ENCODE measurements at regions not wholly inside any gene's neighbourhood (a gene's known extent, or its start where the extent isn't known, plus 50 kb on each side); places are given as distances from the start of the nearest gene placed in this dataset.

DNA sequence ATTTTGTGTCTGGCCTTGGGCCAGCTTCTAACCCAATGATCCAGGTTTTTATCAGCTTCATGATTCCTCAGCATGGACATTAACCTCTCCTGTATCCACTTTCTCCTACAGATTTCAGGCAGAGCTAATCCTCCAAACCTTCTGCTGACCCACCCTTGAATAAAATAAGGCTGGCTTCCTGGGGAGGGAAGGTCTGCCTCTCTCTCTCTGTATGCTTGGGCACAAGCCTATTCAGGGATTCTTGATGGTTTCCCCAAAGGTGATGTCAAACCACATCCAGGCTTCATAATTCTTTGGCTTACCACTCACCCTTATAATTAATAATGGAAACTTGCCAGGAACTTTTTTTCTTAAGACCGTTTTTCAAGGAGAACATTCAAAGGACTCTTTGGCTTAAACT, 240.1 kb downstream of the UTP18 start:
- DNase-seq (ENCODE audit: extremely low spot score), result no peak
- H3K27me3 ChIP-seq, result no peaks in the 10 kb centered on the region
- H3K4me3 ChIP-seq, result no peak overlapping the region
- no peak for TF ChIP-seq POLR2A (IDR thresholded peaks at IDR 0.05; ENCODE audit: low read depth)
- no peak for TF ChIP-seq POLR2AphosphoS5 (IDR thresholded peaks at IDR 0.05)
- TF ChIP-seq, protein P1, sequence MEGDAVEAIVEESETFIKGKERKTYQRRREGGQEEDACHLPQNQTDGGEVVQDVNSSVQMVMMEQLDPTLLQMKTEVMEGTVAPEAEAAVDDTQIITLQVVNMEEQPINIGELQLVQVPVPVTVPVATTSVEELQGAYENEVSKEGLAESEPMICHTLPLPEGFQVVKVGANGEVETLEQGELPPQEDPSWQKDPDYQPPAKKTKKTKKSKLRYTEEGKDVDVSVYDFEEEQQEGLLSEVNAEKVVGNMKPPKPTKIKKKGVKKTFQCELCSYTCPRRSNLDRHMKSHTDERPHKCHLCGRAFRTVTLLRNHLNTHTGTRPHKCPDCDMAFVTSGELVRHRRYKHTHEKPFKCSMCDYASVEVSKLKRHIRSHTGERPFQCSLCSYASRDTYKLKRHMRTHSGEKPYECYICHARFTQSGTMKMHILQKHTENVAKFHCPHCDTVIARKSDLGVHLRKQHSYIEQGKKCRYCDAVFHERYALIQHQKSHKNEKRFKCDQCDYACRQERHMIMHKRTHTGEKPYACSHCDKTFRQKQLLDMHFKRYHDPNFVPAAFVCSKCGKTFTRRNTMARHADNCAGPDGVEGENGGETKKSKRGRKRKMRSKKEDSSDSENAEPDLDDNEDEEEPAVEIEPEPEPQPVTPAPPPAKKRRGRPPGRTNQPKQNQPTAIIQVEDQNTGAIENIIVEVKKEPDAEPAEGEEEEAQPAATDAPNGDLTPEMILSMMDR (IDR thresholded peaks at IDR 0.05), result no peak
- no peak for TF ChIP-seq EP300 (IDR thresholded peaks at IDR 0.05)
- H3K9me3 ChIP-seq, result no peaks in the 10 kb centered on the region
- WGBS, result 23% methylated on average over 1 of the region's 1 CpG
- H3K36me3 ChIP-seq, result no peaks in the 10 kb centered on the region
- intact Hi-C loops (cut with DNase I), result no loop called here
- no peak overlapping the region for H3K27ac ChIP-seq (replicated peaks in 1 of 4)
- H3K4me1 ChIP-seq, result peaks cover 0 to 14% (median 11%) of the 10 kb centered on the region in 4 donors

DNA sequence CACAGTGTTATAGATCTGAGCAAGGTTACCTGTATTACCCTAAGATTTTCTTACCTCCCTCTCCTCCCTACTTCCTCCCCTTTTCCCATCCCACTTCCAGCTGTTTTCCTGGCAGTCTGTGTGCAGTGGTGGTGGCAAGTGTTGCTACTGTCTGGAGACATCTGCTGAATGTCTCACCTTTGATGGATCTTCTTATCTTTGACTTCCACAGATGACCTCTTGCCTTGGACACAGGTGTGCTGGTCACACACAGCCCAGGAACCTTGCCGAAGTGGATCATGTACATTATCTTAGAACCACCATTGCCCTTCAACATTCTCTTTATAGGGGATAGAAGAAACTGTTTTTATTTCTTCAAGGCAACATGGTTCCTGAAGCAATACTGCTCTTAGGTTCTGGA, 245.1 kb downstream of the UTP18 start:
- intact Hi-C loops (cut with DNase I), result no loop called here
- no peak for DNase-seq (ENCODE audit: extremely low spot score)
- Histone ChIP-seq H3K9me3 (no peaks in the 10 kb centered on the region), H3K4me3 (no peak overlapping the region), H3K4me1 (peaks cover 0 to 4% (median 3%) of the 10 kb centered on the region in 4 donors), H3K27me3 (no peaks in the 10 kb centered on the region), H3K27ac (replicated peaks in 1 of 4) (no peak overlapping the region), H3K36me3 (no peaks in the 10 kb centered on the region)
- TF ChIP-seq, protein P1 (IDR thresholded peaks at IDR 0.05), result no peak
- TF ChIP-seq EP300 (IDR thresholded peaks at IDR 0.05), result no peak
- TF ChIP-seq POLR2A (IDR thresholded peaks at IDR 0.05; ENCODE audit: low read depth), result no peak
- no peak for TF ChIP-seq POLR2AphosphoS5 (IDR thresholded peaks at IDR 0.05)
- WGBS, result 100% methylated on average over 1 of the region's 1 CpG

DNA sequence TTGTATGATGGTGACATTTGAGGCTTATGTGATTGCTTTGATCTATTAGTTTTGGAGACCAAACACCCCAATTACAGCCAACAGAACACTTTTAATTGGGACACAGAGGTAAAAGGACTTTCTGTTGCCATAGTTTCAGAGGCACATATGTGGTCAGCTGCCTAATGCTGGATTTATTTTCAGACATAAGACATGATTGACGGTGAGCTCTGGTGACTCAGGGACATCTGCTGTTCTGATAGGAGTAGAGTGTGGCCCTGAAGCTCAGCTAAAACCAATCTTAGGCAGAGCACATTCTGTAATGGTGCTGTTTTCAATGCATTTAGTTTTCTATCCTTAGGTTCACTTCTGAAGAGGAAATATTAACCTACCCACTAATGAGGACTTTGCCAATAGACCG, 247.1 kb downstream of the UTP18 start:
- Histone ChIP-seq H3K27me3 (no peaks in the 10 kb centered on the region), H3K4me3 (no peak overlapping the region), H3K27ac (replicated peaks in 1 of 4) (no peak overlapping the region), H3K36me3 (no peaks in the 10 kb centered on the region), H3K9me3 (no peaks in the 10 kb centered on the region), H3K4me1 (no peaks in the 10 kb centered on the region)
- intact Hi-C loops (cut with DNase I), result no loop called here
- WGBS, result 75% methylated on average over 2 of the region's 2 CpGs
- DNase-seq (ENCODE audit: extremely low spot score), result no peak
- TF ChIP-seq EP300 (IDR thresholded peaks at IDR 0.05), result no peak
- no peak for TF ChIP-seq POLR2A (IDR thresholded peaks at IDR 0.05; ENCODE audit: low read depth)
- TF ChIP-seq, protein P1 (IDR thresholded peaks at IDR 0.05), result no peak
- no peak for TF ChIP-seq POLR2AphosphoS5 (IDR thresholded peaks at IDR 0.05)

DNA sequence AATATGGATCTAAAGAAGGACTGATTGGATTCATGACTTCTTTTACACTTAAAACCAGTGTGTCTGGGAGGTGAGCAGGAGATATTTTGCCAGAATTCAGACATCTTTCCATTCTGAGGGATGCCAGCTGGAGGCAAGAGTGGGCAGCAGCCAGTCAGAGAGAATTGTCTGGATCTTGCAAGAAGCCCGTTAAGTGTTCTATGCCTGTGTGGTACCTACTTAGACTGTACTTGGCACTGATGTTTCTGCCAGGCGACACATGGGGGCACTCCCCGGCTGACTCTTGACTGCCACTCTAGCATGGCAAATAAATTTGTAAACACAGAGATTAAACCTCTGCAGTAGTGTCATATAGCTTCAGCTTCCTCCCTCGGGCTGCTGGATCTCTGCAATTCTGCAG, 247.7 kb downstream of the UTP18 start:
- WGBS, result 64% methylated on average over 3 of the region's 4 CpGs
- Histone ChIP-seq H3K9me3 (no peaks in the 10 kb centered on the region), H3K27ac (replicated peaks in 1 of 4) (no peak overlapping the region), H3K27me3 (no peaks in the 10 kb centered on the region), H3K4me3 (no peak overlapping the region), H3K36me3 (no peaks in the 10 kb centered on the region), H3K4me1 (no peaks in the 10 kb centered on the region)
- no peak for DNase-seq (ENCODE audit: extremely low spot score)
- TF ChIP-seq POLR2AphosphoS5 (IDR thresholded peaks at IDR 0.05) (no peak), POLR2A (IDR thresholded peaks at IDR 0.05; ENCODE audit: low read depth) (no peak), EP300 (IDR thresholded peaks at IDR 0.05) (no peak)
- TF ChIP-seq, protein P1 (IDR thresholded peaks at IDR 0.05), result no peak
- intact Hi-C loops (cut with DNase I), result no loop called here

DNA sequence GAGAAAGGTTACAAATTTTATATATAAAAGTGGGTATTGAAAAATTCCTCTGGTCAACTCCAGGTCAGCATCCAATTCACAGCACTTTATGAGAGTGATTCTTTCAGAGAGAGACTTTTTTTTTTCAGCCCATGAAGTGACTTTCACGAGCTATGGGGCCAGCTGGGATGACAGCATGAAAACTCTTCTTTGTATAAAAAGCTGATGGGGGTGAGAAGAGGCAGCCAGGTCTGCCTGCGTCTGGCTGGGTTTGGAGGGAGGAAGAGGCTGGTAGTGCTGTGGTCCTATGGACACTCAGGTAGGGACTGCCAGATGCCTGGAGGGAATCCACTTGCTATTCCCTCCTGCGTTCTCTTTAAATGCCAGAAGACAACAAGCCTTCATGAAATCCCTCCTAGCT, 250.6 kb downstream of the UTP18 start:
- Histone ChIP-seq H3K27me3 (no peaks in the 10 kb centered on the region), H3K9me3 (no peaks in the 10 kb centered on the region), H3K36me3 (no peaks in the 10 kb centered on the region), H3K4me3 (no peak overlapping the region), H3K4me1 (peaks cover 0 to 7% (median 0%) of the 10 kb centered on the region in 4 donors), H3K27ac (replicated peaks in 1 of 4) (no peak overlapping the region)
- DNase-seq (ENCODE audit: extremely low spot score), result no peak
- WGBS, result 76% methylated on average over 3 of the region's 3 CpGs
- intact Hi-C loops (cut with DNase I), result no loop called here
- TF ChIP-seq POLR2A (IDR thresholded peaks at IDR 0.05; ENCODE audit: low read depth), result no peak
- TF ChIP-seq EP300 (IDR thresholded peaks at IDR 0.05), result no peak
- TF ChIP-seq, protein P1 (IDR thresholded peaks at IDR 0.05), result no peak
- no peak for TF ChIP-seq POLR2AphosphoS5 (IDR thresholded peaks at IDR 0.05)

All from esophagus muscularis mucosa (tissue), 4 donors.